PC-9 (cell line): ENCODE measurements at regions not wholly inside any gene's neighbourhood (a gene's known extent, or its start where the extent isn't known, plus 50 kb on each side); places are given as distances from the start of the nearest gene placed in this dataset.

ENCODE experiments used
- EZH2 ChIP-seq: fragments of 200-600 bp; sonication (generic); IDR thresholded peaks from 2 replicates; pipeline ENCODE4 v1.8.0; 2017; ENCODE audit warnings: antibody characterized with exemption, low read depth
- TF ChIP-seq, protein P1 (sequence below): fragments of 200-600 bp; sonication (generic); conservative IDR thresholded peaks from 2 replicates; pipeline ENCODE4 v1.6.1; 2017; ENCODE audit warnings: mixed run types, antibody characterized with exemption, mild to moderate bottlenecking, moderate library complexity

DNA sequence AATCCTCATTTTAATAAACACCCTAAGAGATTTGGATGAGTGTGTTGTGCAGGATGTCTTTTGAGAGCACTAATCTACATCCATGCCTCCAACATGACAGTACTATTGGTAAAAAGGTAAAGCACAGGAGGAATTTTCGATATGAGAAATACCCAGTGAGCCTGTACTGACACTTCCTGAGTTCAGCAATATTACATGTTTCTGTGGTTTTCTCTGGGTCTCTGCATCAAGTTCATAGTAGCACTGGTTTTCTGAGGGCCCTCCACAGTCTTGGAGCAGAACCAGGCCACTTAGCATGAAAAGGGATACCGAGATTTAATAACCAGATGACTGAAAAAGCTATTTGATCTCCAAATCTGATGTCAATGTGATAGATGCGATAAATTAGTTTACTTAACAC is 524.1 kb downstream of the TMEM38B start:
- TF ChIP-seq, protein P1, sequence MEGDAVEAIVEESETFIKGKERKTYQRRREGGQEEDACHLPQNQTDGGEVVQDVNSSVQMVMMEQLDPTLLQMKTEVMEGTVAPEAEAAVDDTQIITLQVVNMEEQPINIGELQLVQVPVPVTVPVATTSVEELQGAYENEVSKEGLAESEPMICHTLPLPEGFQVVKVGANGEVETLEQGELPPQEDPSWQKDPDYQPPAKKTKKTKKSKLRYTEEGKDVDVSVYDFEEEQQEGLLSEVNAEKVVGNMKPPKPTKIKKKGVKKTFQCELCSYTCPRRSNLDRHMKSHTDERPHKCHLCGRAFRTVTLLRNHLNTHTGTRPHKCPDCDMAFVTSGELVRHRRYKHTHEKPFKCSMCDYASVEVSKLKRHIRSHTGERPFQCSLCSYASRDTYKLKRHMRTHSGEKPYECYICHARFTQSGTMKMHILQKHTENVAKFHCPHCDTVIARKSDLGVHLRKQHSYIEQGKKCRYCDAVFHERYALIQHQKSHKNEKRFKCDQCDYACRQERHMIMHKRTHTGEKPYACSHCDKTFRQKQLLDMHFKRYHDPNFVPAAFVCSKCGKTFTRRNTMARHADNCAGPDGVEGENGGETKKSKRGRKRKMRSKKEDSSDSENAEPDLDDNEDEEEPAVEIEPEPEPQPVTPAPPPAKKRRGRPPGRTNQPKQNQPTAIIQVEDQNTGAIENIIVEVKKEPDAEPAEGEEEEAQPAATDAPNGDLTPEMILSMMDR, result no peak
- no peak for TF ChIP-seq EZH2
